ENCODE measurements at regions not wholly inside any gene's neighbourhood (a gene's known extent, or its start where the extent isn't known, plus 50 kb on each side); places are given as distances from the start of the nearest gene placed in this dataset.

DNA sequence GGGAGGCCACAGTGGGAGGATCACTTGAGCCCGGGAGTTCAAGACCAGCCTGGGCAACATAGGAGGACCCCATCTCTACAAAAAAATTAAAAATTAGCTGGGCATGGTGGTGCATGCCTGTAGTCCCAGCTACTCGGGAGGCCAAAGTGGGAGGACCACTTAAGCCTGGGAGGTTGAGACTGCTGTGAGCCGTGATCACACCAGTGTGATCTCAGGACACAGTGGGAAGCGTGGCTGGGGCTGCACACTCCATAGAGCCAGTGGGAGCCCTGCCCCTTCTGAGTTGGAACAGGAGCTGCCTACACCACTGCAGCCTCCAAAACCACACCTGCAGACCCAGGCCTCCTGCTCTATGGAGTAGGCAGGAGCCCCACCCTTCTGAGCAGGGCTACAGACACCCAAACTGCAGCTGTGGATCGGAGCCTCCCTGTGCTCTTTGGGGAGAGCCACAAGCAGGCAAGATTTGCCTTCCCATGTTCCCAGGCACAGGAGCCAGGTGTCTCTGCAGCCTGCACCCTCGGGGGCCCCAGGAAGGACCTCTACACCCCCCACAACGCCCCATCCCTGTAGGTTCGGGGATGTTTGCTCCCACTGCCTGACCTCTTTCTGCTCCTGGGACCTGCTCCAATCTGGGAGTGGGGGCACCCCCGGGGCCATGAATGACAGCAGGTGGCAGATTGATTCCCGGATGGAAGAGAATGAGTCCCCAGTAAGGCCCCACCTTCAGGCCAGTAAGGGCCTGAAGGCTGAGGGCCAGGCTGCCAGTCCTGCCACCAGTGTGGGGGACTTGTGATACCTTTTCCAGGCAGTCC is 245.4 kb downstream of the BUD13 start:
- no peak for DNase-seq (ENCODE audit: low read depth)
- TF ChIP-seq CTCF (IDR thresholded peaks at IDR 0.05; ENCODE audit: insufficient read depth, low read depth, low read length) = no peak
- H3K4me3 ChIP-seq (ENCODE audit: low read depth, low read length) = no peak overlapping the region

DNA sequence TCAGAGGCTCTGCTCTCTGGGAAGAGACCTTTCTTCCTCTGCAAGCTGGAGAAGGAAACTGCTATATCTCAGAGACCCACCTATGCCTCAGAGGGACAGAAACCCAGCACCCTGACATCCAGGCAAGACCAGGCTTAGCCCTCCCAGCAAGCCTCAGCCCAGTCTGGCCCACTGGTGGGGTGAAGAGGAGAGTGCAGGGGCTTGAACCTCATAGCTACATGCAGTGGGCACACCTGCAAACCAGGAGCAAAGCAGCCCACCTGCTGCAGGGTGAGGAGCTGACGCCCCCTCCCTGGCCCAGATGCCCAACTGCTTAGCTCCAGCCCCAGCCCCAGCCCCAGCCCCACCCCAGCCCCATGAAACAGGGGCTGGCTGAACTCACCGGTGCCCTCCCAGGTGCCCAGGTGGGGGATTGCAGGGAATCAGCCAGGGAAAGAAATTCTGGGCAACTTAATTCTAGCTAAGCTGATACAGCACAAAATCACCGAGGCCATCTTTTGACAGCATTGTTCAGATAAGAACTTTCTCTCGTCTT is 246.8 kb downstream of the BUD13 start:
- H3K4me3 ChIP-seq (ENCODE audit: low read depth, low read length) = no peak overlapping the region
- no peak for TF ChIP-seq CTCF (IDR thresholded peaks at IDR 0.05; ENCODE audit: insufficient read depth, low read depth, low read length)
- no peak for DNase-seq (ENCODE audit: low read depth)

- no peak overlapping the region for H3K4me3 ChIP-seq (ENCODE audit: low read depth, low read length)
- DNase-seq (ENCODE audit: low read depth) = no peak
- no peak for TF ChIP-seq CTCF (IDR thresholded peaks at IDR 0.05; ENCODE audit: insufficient read depth, low read depth, low read length)
Measured at GRCh38 chr11:116519499-116519898, 253.3 kb downstream of the BUD13 start.

DNA sequence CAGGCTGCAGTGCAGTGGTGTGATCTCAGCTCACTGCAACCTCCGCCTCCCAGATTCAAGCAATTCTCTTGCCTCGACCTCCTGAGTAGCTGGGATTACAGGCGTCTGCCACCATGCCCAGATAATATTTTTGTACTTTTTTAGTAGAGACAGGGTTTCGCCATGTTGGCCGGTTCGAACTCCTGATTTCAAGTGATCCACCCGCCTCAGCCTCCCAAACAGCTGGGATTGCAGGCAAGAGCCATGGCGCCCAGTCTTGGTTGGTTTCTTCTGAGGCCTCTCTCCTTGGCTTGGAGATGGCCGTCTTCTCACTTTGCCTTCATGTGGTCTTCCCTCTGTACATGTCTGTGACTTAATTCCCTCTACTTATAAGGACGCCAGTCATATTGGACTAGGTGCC is 254.6 kb downstream of the BUD13 start:
- H3K4me3 ChIP-seq (ENCODE audit: low read depth, low read length) = no peak overlapping the region
- no peak for DNase-seq (ENCODE audit: low read depth)
- no peak for TF ChIP-seq CTCF (IDR thresholded peaks at IDR 0.05; ENCODE audit: insufficient read depth, low read depth, low read length)

GRCh38 chr11:116517584-116517983 is 255.2 kb downstream of the BUD13 start:
- TF ChIP-seq CTCF (IDR thresholded peaks at IDR 0.05; ENCODE audit: insufficient read depth, low read depth, low read length) = no peak
- H3K4me3 ChIP-seq (ENCODE audit: low read depth, low read length) = no peak overlapping the region
- no peak for DNase-seq (ENCODE audit: low read depth)

GRCh38 chr11:116517077-116517476 is 255.7 kb downstream of the BUD13 start:
- DNase-seq (ENCODE audit: low read depth) = no peak
- TF ChIP-seq CTCF (IDR thresholded peaks at IDR 0.05; ENCODE audit: insufficient read depth, low read depth, low read length) = no peak
- H3K4me3 ChIP-seq (ENCODE audit: low read depth, low read length) = no peak overlapping the region
